Heart left ventricle (tissue), 13 donors: ENCODE measurements at regions not wholly inside any gene's neighbourhood (a gene's known extent, or its start where the extent isn't known, plus 50 kb on each side); places are given as distances from the start of the nearest gene placed in this dataset.

Source experiments
- POLR2A ChIP-seq, 2 donors: fragments of 450-650 bp; IDR thresholded peaks; one replicate each; pipeline ENCODE4 v1.6.1; 2017; ENCODE audit warnings: antibody characterized with exemption in 2 of 2, mild to moderate bottlenecking in 2 of 2, moderate library complexity in 2 of 2
- TF ChIP-seq, protein P1 (sequence below), 12 donors: fragments of 200-600 bp; sonication (generic) in 4 of 12; IDR thresholded peaks; one replicate each; pipeline versions ENCODE4 v1.5.0 to v1.8.0; 2018 to 2022; ENCODE audit warnings: antibody characterized with exemption in 12 of 12, mild to moderate bottlenecking in 5 of 12
- donor health status: ischemic (EF 13 %, LVEDD 7.1; RV severe dilation, severe dysfunction).
- donor health status: DM: no; HTN: yes; CAD: no.
- donor health status: DM: no; HTN: no; CAD: no.
- donor health status: ischemic (EF 25% LVEDD 6.9; RV normal size, moderate dysfunction).
- donor health status: ischemic (EF 25% LVEDD 5.7; RV mildly dilated, moderate dysfunction).
- donor health status: ischemic (EF 35%, LVEDD 5.7; RV mildly dilated, moderate dysfunction).
- donor health status: nonischemic (EF 11% LVEDD 7.7; RV severe dilation, severe dysfunction).
- donor health status: DM: yes; HTN: yes; CAD: no.
- donor health status: PGD.
- donor health status: ischemic (EF 29% LVEDD 5.4; RV normal size, mild dysfunction).
- donor health status: nonischemic (EF 23%, LVEDD 6.1; RV moderate dilation, normal function).

DNA sequence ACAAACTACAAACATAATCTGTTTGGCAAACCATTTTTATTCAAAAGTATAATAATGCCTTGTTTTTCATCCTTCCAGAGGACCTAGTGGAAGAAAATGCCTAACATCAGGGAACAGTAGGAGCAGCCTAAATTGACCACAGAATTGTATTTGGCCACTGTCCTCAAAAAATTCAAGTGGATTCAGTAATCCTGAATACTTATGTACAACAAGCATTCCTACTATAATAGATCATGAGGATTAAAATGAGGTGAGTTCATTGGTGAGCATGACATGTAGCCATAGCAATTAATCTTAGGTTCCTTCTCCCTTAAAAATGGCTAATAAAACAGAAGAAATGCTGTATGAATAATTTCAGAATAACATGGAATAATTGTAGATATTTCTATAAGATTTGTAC lies 209.3 kb downstream of the DAD1 start:
- TF ChIP-seq, protein P1, sequence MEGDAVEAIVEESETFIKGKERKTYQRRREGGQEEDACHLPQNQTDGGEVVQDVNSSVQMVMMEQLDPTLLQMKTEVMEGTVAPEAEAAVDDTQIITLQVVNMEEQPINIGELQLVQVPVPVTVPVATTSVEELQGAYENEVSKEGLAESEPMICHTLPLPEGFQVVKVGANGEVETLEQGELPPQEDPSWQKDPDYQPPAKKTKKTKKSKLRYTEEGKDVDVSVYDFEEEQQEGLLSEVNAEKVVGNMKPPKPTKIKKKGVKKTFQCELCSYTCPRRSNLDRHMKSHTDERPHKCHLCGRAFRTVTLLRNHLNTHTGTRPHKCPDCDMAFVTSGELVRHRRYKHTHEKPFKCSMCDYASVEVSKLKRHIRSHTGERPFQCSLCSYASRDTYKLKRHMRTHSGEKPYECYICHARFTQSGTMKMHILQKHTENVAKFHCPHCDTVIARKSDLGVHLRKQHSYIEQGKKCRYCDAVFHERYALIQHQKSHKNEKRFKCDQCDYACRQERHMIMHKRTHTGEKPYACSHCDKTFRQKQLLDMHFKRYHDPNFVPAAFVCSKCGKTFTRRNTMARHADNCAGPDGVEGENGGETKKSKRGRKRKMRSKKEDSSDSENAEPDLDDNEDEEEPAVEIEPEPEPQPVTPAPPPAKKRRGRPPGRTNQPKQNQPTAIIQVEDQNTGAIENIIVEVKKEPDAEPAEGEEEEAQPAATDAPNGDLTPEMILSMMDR (IDR thresholded peaks at IDR 0.05): no peak
- no peak for TF ChIP-seq POLR2A (IDR thresholded peaks at IDR 0.05)
